SU-DHL-6 (cell line): ENCODE measurements at regions not wholly inside any gene's neighbourhood (a gene's known extent, or its start where the extent isn't known, plus 50 kb on each side); places are given as distances from the start of the nearest gene placed in this dataset.

Experiments
- H2AFZ ChIP-seq: fragments of 200-600 bp; sonication (generic); 2 replicates; pipeline ENCODE4 v1.6.1; 2014; ENCODE audit warnings: low read depth, mild to moderate bottlenecking, moderate library complexity, mixed read lengths, antibody characterized with exemption, low read length; ENCODE audit not compliant: severe bottlenecking
- H3F3A ChIP-seq: fragments of 200-600 bp; shearing (Covaris generic); 2 replicates; pipeline ENCODE4 v1.6.0; 2016; ENCODE audit warnings: antibody characterized with exemption, mild to moderate bottlenecking; ENCODE audit not compliant: insufficient read depth
- H3K27ac ChIP-seq: fragments of 200-600 bp; sonication (generic); 2 replicates; pipeline ENCODE4 v1.5.1; 2016; ENCODE audit warnings: low read depth, mild to moderate bottlenecking, low read length, moderate library complexity, mixed read lengths
- H3K27me3 ChIP-seq: fragments of 200-600 bp; sonication (generic), shearing (Covaris generic); 2 replicates; pipeline ENCODE4 v1.6.0; 2014; ENCODE audit warnings: mild to moderate bottlenecking, low read length
- H3K36me3 ChIP-seq: fragments of 200-600 bp; sonication (generic); 2 replicates; pipeline ENCODE4 v1.6.1; 2014; ENCODE audit warnings: mild to moderate bottlenecking, low read length, mixed read lengths
- H3K4me2 ChIP-seq: fragments of 300-600, 200-600 bp; shearing (Covaris generic), sonication (generic); 2 replicates; pipeline ENCODE4 v1.6.0; 2014; ENCODE audit warnings: low read length, low read depth, mild to moderate bottlenecking; ENCODE audit not compliant: poor library complexity, severe bottlenecking
- H3K4me3 ChIP-seq: fragments of 200-600 bp; sonication (generic); 2 replicates; pipeline ENCODE4 v1.5.1; 2014; ENCODE audit warnings: antibody characterized with exemption, low read length, mild to moderate bottlenecking, mixed read lengths; ENCODE audit not compliant: insufficient read depth, poor library complexity, severe bottlenecking
- H3K79me2 ChIP-seq: fragments of 200-600 bp; sonication (generic); 2 replicates; pipeline ENCODE4 v1.6.1; 2014; ENCODE audit warnings: mild to moderate bottlenecking, low read length, moderate library complexity; ENCODE audit not compliant: insufficient read depth
- H3K9ac ChIP-seq: fragments of 200-600 bp; sonication (generic); 2 replicates; pipeline ENCODE4 v1.7.0; 2014; ENCODE audit warnings: mild to moderate bottlenecking, low read length
- H3K9me2 ChIP-seq: fragments of 200-600 bp; sonication (generic); replicated peaks from 2 replicates; pipeline ENCODE4 v1.6.1; 2014; ENCODE audit warnings: low read length; ENCODE audit not compliant: insufficient read depth
- H3K9me3 ChIP-seq: fragments of 200-600 bp; sonication (generic); 2 replicates; pipeline ENCODE4 v1.6.1; 2014; ENCODE audit warnings: low read length, mixed read lengths; ENCODE audit not compliant: insufficient read depth
- H4K20me1 ChIP-seq: fragments of 200-600 bp; sonication (generic); 2 replicates; pipeline ENCODE4 v1.6.1; 2014; ENCODE audit warnings: low read depth, mild to moderate bottlenecking, antibody characterized with exemption, low read length, moderate library complexity, mixed read lengths
- EZH2phosphoT487 ChIP-seq: fragments of 200-600 bp; sonication (generic), shearing (Covaris generic); conservative IDR thresholded peaks from 2 replicates; pipeline ENCODE4 v1.6.1; 2018; ENCODE audit warnings: mild to moderate bottlenecking, antibody characterized with exemption, low read length, moderate library complexity, mixed read lengths
- TF ChIP-seq, protein P1 (sequence below): fragments of 200-600 bp; sonication (generic); IDR thresholded peaks from one replicate; pipeline ENCODE4 v1.5.1; 2017; ENCODE audit warnings: antibody characterized with exemption, mild to moderate bottlenecking, low read length, moderate library complexity; ENCODE audit not compliant: insufficient read depth, poor library complexity, severe bottlenecking

DNA sequence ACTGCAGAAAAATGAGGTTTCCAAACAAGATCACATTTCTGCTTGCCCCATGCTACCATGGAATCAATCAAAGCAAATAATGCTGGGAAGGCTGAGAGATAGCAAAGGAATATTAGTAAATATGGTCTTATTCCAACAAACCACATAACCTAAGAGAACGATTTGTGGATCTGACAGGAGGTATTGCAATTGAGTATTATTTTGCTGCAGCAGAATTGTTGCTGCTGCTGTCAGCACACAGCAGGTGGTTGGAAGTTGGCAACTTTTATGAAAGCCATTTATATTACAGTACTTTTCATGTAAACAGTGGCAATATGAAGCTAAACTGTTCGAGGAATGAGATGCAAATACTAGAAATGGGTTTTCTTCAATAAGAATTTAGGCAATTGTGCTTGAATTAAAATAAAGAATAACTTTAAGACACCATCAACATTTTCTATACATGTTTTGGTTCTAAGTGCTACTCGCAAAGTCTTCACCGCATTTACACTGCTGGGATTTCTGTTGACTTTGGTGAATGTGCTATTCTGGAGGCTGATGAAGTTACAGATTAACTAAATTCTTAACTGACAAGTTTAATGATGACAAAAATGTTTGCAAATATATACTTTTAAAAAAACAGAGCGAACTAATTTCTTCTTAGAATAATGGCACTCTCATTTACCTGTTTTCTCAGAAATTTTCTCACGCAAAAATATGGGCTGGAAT is 1285.7 kb downstream of the CNTNAP5 start:
- TF ChIP-seq, protein P1, sequence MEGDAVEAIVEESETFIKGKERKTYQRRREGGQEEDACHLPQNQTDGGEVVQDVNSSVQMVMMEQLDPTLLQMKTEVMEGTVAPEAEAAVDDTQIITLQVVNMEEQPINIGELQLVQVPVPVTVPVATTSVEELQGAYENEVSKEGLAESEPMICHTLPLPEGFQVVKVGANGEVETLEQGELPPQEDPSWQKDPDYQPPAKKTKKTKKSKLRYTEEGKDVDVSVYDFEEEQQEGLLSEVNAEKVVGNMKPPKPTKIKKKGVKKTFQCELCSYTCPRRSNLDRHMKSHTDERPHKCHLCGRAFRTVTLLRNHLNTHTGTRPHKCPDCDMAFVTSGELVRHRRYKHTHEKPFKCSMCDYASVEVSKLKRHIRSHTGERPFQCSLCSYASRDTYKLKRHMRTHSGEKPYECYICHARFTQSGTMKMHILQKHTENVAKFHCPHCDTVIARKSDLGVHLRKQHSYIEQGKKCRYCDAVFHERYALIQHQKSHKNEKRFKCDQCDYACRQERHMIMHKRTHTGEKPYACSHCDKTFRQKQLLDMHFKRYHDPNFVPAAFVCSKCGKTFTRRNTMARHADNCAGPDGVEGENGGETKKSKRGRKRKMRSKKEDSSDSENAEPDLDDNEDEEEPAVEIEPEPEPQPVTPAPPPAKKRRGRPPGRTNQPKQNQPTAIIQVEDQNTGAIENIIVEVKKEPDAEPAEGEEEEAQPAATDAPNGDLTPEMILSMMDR, result no peak
- no peak for TF ChIP-seq EZH2phosphoT487
- Histone ChIP-seq H3K27me3 (no peaks in the 10 kb centered on the region), H3K36me3 (no peaks in the 10 kb centered on the region), H3K27ac (no peak overlapping the region), H3K9me2 (no peaks in the 10 kb centered on the region), H3K4me3 (no peak overlapping the region), H3K9ac (no peak overlapping the region), H3K9me3 (no peaks in the 10 kb centered on the region), H3F3A (no peaks in the 10 kb centered on the region), H2AFZ (no peak overlapping the region), H3K4me2 (no peak overlapping the region), H4K20me1 (no peaks in the 10 kb centered on the region), H3K79me2 (no peaks in the 10 kb centered on the region)

DNA sequence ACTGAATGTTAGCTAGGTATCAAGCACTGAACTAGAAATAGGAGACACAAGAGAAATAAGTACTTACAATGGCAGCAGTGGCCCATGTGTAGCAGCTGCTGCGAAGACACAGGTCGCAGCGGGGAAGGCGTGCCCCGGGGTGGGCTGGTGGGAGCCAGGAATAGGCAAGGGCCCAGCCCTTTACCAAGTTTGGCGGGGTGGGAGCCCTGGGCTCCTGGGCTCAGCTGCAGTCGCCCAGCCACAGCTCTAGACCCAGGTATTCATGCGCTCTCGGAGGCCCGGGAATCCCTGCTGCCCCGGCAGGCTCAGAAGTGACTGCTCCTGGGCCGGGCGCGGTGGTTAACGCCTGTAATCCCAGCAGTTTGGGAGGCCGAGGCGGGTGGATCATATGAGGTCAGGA is 1287.3 kb downstream of the CNTNAP5 start:
- no peak for TF ChIP-seq EZH2phosphoT487
- TF ChIP-seq, protein P1, result no peak
- Histone ChIP-seq H3K36me3 (no peaks in the 10 kb centered on the region), H4K20me1 (no peaks in the 10 kb centered on the region), H3K9me2 (no peaks in the 10 kb centered on the region), H3F3A (no peaks in the 10 kb centered on the region), H3K4me2 (no peak overlapping the region), H2AFZ (no peak overlapping the region), H3K27ac (no peak overlapping the region), H3K4me3 (no peak overlapping the region), H3K79me2 (no peaks in the 10 kb centered on the region), H3K9me3 (no peaks in the 10 kb centered on the region), H3K9ac (no peak overlapping the region), H3K27me3 (no peaks in the 10 kb centered on the region)

DNA sequence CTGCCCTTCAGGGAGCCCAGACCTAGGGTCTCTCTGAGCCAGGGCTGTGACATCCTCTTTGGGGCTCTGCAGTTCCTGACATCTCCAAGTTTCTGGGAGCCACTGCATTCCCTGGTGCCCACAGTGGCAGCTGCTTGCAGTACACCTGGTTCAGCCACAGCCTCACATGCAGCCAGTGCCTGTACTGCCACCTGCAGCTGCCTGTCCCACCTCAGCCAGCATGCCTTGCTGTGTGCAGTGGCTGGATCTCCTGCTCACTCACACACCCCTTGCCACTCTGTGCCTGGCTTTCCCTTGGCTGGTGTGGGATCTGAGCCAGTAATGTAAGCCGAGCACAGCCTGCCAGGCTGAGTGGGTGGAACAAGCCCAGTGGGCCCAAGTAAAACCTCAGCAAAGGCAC is 1288.7 kb downstream of the CNTNAP5 start:
- Histone ChIP-seq H3K4me2 (no peak overlapping the region), H3K4me3 (no peak overlapping the region), H3K79me2 (no peaks in the 10 kb centered on the region), H2AFZ (no peak overlapping the region), H3K9me2 (no peaks in the 10 kb centered on the region), H3K9me3 (no peaks in the 10 kb centered on the region), H4K20me1 (no peaks in the 10 kb centered on the region), H3K27ac (no peak overlapping the region), H3K36me3 (no peaks in the 10 kb centered on the region), H3F3A (no peaks in the 10 kb centered on the region), H3K27me3 (no peaks in the 10 kb centered on the region), H3K9ac (no peak overlapping the region)
- TF ChIP-seq, protein P1, result no peak
- no peak for TF ChIP-seq EZH2phosphoT487
